ENCODE measurements at regions not wholly inside any gene's neighbourhood (a gene's known extent, or its start where the extent isn't known, plus 50 kb on each side); places are given as distances from the start of the nearest gene placed in this dataset.

- DNase-seq (ENCODE audit: low spot score): no peak
These were observed 749.1 kb upstream of the TBX3 start for GRCh38 chr12:115433014-115433634.

- DNase-seq (ENCODE audit: low spot score): no peak
These were observed 746.7 kb upstream of the TBX3 start for GRCh38 chr12:115430636-115431035.

DNA sequence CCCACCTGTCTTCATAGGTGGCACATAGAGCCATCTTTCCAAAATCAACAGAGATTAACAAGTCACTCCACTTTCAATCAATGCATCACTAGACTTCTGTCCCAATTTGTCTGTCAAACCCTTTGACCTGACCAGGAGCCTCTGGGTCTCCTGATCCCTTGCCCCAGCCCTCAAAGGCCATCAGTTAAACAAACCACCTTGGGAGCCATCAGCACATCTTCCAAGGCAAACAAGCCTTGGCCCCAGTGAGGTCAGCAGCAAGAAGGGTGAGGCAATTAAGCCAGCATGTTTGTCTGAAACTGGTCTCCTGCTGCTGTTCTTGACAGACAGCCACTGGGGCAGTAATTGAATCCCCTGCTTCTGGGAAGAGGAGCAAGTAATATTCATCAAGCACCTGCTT, 742.8 kb upstream of the TBX3 start:
- no peak for DNase-seq (ENCODE audit: low spot score)

GRCh38 chr12:115424003-115424402, 740.0 kb upstream of the TBX3 start:
- no peak for DNase-seq (ENCODE audit: low spot score)

DNA sequence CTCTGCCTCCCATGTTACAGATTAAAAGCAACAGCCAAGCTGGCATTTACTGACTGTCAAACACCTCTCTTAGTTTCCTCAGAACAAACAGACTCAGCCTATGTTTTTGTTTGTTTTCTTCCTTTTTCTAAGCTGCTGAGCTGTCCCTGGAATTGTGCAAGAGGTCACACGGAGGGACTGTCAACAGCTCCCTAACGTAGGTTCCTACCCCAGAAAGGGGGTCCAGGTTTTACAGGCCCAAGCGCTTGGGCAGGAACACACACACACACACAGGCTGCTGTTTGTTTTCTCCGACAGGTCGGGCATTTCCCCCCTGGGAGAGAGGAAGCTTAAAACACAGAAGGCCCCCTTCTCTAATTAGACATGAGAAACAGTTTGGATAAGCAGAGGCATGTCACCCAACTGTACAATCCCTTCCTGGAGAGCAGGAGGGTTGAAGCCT, 739.6 kb upstream of the TBX3 start:
- DNase-seq (ENCODE audit: low spot score): no peak

DNA sequence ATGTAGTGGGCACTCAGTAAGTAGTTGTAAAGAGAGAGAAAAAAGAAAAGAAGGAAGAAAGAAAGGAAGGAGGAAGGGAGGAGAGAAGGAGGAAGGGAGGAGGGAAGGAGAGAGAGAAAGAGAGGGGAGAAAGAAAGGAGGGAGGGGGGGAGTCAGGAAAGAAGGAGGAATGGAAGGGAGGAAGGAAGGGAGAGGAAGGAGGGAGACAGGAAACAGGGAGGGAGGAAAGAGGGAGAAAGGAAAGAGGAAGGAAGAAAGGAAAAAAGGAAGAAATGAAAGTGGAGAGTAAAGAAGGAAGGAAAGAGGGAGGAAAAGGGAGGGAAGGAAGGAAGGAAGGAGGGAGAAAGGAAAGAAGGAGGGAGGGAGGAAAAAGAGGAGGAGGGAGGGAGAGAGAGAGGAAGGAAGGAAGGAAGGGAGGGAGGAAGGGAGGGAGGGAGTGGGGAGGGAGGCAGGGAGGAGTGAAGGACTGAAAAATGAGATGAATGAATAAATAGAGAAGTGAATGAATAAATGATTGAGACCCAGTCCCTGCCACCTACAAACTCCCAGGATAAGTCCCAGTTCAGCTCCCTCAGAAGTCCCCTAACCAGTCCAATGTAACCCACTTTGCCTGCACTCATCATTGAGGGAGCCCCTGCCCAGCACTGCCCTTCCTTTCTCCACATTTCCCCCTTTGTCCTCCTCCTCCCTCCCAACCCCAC, 739.0 kb upstream of the TBX3 start:
- no peak for DNase-seq (ENCODE audit: low spot score)

GRCh38 chr12:115421796-115422709, 738.1 kb upstream of the TBX3 start:
- no peak for DNase-seq (ENCODE audit: low spot score)

DNA sequence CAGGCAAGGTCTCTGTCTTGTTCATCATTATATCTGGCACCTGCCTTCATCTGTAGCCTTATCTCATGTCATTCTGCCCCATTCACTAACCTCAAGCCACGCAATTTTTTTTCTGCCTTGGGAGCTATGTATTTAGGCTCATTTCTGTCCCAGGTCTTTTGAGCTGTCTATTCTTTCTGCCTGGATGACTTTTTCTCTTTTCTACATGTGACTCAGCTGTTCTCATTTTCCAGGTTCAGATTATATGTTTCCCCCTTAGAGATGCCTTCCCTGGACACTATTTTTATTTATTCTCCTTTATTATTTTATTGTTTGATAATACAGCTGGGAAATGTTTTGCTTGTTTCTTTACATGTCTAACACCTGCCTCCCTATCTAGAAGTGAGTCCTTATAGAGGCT, 737.4 kb upstream of the TBX3 start:
- no peak for DNase-seq (ENCODE audit: low spot score)

DNA sequence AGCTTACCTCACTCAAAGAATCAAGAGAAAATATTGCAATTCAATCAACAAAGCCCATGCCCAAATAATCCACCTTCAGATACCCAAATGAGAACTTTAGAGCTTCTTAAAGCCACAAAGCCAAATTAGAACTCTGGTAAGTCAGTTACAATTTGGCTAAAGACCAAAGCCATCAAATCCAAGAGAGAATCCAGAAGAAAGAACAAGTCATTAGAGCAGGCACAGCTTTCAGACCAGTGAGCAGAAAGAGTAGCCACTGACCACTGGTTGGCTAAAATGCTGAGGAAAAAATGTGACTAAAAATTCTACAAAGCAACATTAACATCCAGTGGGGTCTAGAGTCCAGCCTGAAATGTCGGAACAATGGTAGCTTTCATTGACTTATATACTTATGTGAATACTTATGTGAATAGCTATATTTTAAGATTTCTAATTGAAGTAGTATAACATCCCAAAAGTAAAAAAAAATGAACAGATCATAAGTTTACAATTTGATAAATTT, 735.2 kb upstream of the TBX3 start:
- DNase-seq (ENCODE audit: low spot score): no peak

- no peak for DNase-seq (ENCODE audit: low spot score)
These were observed 733.6 kb upstream of the TBX3 start for GRCh38 chr12:115417610-115418009.

DNA sequence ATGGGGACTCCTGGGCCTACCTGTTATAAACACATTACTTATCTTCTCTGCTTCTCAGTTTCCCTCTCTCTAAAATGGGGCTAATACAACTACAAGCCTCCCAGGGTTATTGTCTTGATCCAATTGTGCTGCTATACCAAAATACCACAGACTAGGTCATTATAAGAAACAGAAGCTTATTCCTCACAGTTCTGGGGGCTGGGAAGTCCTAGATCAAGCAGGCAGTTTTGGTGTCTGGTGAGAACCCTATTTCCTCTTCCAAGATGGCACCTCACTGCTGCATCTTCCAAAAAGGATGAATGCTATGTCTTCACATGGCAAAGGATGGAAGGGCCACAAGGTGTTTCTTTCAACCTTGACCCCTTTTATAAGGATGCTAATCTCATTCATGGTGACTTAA, 732.9 kb upstream of the TBX3 start:
- DNase-seq (ENCODE audit: low spot score): no peak

GRCh38 chr12:115413626-115414025, 729.7 kb upstream of the TBX3 start:
- DNase-seq (ENCODE audit: low spot score): no peak

DNA sequence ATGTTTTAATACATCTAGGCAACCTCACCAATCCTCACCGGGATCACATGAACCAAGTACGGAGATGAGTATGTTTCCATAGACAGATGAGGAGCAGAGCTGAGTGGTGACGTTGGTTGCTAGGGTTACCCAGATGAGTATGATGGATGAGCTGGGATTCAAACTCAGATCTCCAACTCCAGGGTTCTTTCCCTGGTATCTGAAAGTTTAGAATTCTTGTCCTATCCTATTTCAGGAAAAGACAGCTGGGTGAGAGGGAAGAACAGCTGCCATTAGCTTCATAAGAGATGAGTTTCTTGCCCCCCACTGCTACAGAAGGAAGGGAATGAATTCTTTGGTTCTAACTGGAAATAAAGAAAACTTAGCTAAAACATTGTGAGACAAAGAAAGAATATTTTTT, 728.9 kb upstream of the TBX3 start:
- no peak for DNase-seq (ENCODE audit: low spot score)

GRCh38 chr12:115411121-115411520, 727.1 kb upstream of the TBX3 start:
- DNase-seq (ENCODE audit: low spot score): no peak

DNA sequence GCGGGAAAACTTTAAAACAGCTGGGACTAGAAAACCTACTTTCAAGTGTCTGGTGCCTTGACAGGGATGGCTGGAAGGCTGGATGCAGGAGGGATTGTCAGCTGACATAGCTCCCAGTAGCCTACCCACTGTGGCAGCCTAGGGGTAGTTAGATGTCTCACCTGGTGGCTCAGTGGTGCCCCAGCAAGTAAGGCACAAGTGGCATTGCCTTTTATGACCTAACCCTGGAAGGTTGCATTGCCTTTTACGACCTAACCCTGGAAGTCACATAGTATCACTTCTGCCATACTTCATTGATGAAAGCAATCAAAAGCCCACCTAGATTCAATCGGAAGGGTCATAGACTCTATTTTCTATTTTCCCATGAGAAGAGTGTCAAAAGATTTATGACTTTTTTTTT, 724.7 kb upstream of the TBX3 start:
- DNase-seq (ENCODE audit: low spot score): no peak

- no peak for DNase-seq (ENCODE audit: low spot score)
These were observed 723.7 kb upstream of the TBX3 start for GRCh38 chr12:115407723-115408122.

DNA sequence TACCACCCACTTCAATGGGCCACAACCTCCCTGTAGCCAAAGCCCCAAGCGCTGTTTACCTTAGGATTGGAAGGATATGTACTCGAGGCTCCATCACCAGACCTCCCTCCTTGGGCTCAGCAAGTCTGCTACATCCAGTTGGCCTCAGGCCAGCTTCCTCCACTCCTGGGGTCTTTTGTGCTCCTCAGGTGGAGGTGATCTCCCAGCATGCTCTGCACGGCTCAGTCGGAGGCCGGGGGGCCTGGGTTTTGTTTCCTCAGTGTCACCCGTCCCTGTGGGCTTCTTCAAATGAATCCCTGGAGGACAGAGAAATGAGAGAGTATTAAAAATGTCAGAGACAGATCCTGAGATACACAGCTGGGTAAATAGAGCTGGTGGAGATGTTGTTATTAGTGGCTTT, 723.1 kb upstream of the TBX3 start:
- DNase-seq (ENCODE audit: low spot score): no peak

DNA sequence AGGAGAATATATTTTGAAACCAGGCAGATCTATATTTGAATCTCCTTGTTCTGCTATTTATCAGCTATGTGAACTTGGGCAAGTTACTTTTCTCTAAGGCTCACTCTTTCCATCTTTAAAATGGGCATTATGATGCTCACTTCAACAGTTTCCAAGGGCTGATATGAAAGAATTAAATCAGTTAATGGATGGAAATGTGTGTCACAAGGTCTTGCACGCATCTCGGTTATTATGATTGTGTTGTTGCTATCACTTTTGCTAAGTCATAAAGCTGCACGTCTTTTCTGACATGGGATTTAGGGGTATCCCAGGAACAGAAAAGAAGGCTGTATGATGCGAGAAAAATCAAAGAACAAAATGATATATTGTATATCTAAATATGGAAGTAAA, 721.5 kb upstream of the TBX3 start:
- no peak for DNase-seq (ENCODE audit: low spot score)

- no peak for DNase-seq (ENCODE audit: low spot score)
These were observed 720.9 kb upstream of the TBX3 start for GRCh38 chr12:115404761-115405470.

DNA sequence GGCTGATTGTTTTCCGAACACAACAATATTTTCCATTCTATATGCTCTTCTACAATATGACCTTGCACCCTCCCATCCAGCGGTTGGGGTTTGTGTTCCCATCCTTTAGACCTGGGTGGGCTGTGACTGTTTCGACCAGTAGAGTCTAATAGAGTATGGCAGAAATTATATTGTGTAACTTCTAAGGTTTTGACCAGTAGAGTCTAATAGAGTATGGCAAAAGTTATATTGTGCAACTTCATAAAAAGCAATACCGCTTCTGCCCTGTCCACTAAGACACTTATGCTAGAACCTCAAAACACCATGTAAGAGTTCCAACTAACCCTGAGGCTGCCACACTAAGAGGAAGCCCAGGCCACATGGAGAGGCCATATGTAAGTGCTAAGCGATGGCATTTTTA, 719.7 kb upstream of the TBX3 start:
- no peak for DNase-seq (ENCODE audit: low spot score)

- no peak for DNase-seq (ENCODE audit: low spot score)
These were observed 719.3 kb upstream of the TBX3 start for GRCh38 chr12:115403253-115403652.

All from mesenteric fat pad (tissue), 1 donor.